Neuronal stem cell (in vitro differentiated cells): ENCODE measurements at regions not wholly inside any gene's neighbourhood (a gene's known extent, or its start where the extent isn't known, plus 50 kb on each side); places are given as distances from the start of the nearest gene placed in this dataset.

Source experiments
- DNase-seq: peaks from one replicate; pipeline ENCODE4 v3.0.0-alpha.2; 2013; ENCODE audit warnings: low spot score
- H2AFZ ChIP-seq: one replicate; pipeline ENCODE4 v1.6.1; 2013; ENCODE audit warnings: mild to moderate bottlenecking, low read length, inconsistent platforms
- H2AK5ac ChIP-seq: 2 replicates; pipeline ENCODE4 v1.6.1; 2013; ENCODE audit warnings: low read depth, mild to moderate bottlenecking, inconsistent platforms, low read length, moderate library complexity, mixed read lengths
- H2BK120ac ChIP-seq: 2 replicates; pipeline ENCODE4 v1.6.1; 2013; ENCODE audit warnings: low read depth, mild to moderate bottlenecking, inconsistent platforms, low read length, moderate library complexity, mixed read lengths
- H2BK12ac ChIP-seq: one replicate; pipeline ENCODE4 v1.6.1; 2013; ENCODE audit warnings: low read length, inconsistent platforms
- H2BK15ac ChIP-seq: 2 replicates; pipeline ENCODE4 v1.6.1; 2013; ENCODE audit warnings: mild to moderate bottlenecking, low read length, inconsistent platforms, mixed read lengths
- H2BK5ac ChIP-seq: one replicate; pipeline ENCODE4 v1.6.1; 2013; ENCODE audit warnings: inconsistent platforms, mild to moderate bottlenecking, low read length, moderate library complexity
- H3K14ac ChIP-seq: one replicate; pipeline ENCODE4 v1.6.1; 2013; ENCODE audit warnings: low read length, inconsistent platforms
- H3K18ac ChIP-seq: 2 replicates; pipeline ENCODE4 v1.6.1; 2013; ENCODE audit warnings: low read length, inconsistent platforms
- H3K23ac ChIP-seq: 2 replicates; pipeline ENCODE4 v1.6.1; 2013; ENCODE audit warnings: low read depth, mild to moderate bottlenecking, mixed read lengths, low read length, inconsistent platforms; ENCODE audit not compliant: poor library complexity
- H3K27ac ChIP-seq: replicated peaks from 3 replicates; pipeline ENCODE4 v1.5.1; 2013; ENCODE audit warnings: low read length, inconsistent platforms
- H3K27me3 ChIP-seq, 3 experiments: 2 replicates each; pipeline ENCODE4 v1.6.1; 2013; ENCODE audit warnings: low read length in 3 of 3, mild to moderate bottlenecking in 2 of 3, inconsistent platforms in 1 of 3, low read depth in 1 of 3, mixed read lengths in 1 of 3, moderate library complexity in 1 of 3; ENCODE audit not compliant: control insufficient read depth in 3 of 3, insufficient read depth in 3 of 3
- H3K36me3 ChIP-seq, 2 donors: replicated peaks in 1 of 2; 2 replicates each; pipeline ENCODE4 v1.6.1; 2013; ENCODE audit warnings: low read length in 2 of 2; ENCODE audit not compliant: control insufficient read depth in 2 of 2, insufficient read depth in 2 of 2
- H3K4ac ChIP-seq: 2 replicates; pipeline ENCODE4 v1.6.1; 2013; ENCODE audit warnings: inconsistent platforms, mild to moderate bottlenecking, low read length, moderate library complexity
- H3K4me1 ChIP-seq, 2 donors: 1 replicate in 1 of 2; 2 replicates in 1 of 2; pipeline ENCODE4 v1.6.1; 2013; ENCODE audit warnings: low read length in 2 of 2, low read depth in 1 of 2; ENCODE audit not compliant: control insufficient read depth in 2 of 2, insufficient read depth in 1 of 2
- H3K4me2 ChIP-seq: one replicate; pipeline ENCODE4 v1.6.1; 2013; ENCODE audit warnings: mild to moderate bottlenecking, low read length, inconsistent platforms; ENCODE audit not compliant: insufficient read depth, poor library complexity, severe bottlenecking
- H3K4me3 ChIP-seq, 2 donors: 2 replicates each; pipeline ENCODE4 v1.5.1; 2013; ENCODE audit warnings: low read length in 2 of 2, mild to moderate bottlenecking in 2 of 2, inconsistent platforms in 1 of 2, moderate library complexity in 1 of 2
- H3K79me1 ChIP-seq: one replicate; pipeline ENCODE4 v1.6.1; 2013; ENCODE audit warnings: low read depth, mild to moderate bottlenecking, inconsistent platforms, low read length, moderate library complexity
- H3K9ac ChIP-seq: one replicate; pipeline ENCODE4 v1.6.1; 2013; ENCODE audit warnings: mild to moderate bottlenecking, low read depth, low read length, inconsistent platforms; ENCODE audit not compliant: poor library complexity
- H3K9me3 ChIP-seq, 2 donors: replicated peaks in 1 of 2; 2 replicates each; pipeline versions ENCODE3 to v1.6.1; 2013; ENCODE audit warnings: low read length in 2 of 2, mild to moderate bottlenecking in 2 of 2, inconsistent platforms in 1 of 2, low read depth in 1 of 2, mixed read lengths in 1 of 2, moderate library complexity in 1 of 2; ENCODE audit not compliant: control insufficient read depth in 2 of 2, insufficient read depth in 1 of 2
- H4K8ac ChIP-seq: one replicate; pipeline ENCODE4 v1.6.1; 2013; ENCODE audit warnings: low read depth, mild to moderate bottlenecking, inconsistent platforms, low read length, moderate library complexity
- H4K91ac ChIP-seq: one replicate; pipeline ENCODE4 v1.6.1; 2013; ENCODE audit warnings: low read length, low read depth, mild to moderate bottlenecking, inconsistent platforms; ENCODE audit not compliant: poor library complexity
- WGBS, 2 donors: extraction: QIAGEN DNeasy Blood & Tissue Kit; methylation state at CpG; one replicate each; pipeline ENCODE4 v1.1.7; 2013; ENCODE audit warnings: missing lambda C conversion rate in 2 of 2, mixed read lengths in 1 of 2; ENCODE audit not compliant: insufficient read length in 2 of 2, insufficient replicate concordance in 1 of 2; ENCODE audit errors: extremely low coverage in 2 of 2; 5-methylcytosine and 5-hydroxymethylcytosine counted together

- Histone ChIP-seq H3K14ac (no peak overlapping the region), H2AK5ac (peak overlapping the region; percentile 12), H3K4me2 (no peak overlapping the region), H3K4me3 (no peak overlapping the region), H2BK120ac (no peak overlapping the region), H3K27me3 (no peaks in the 10 kb centered on the region), H3K9ac (no peak overlapping the region), H2BK12ac (peak overlapping the region; percentile 27), H2AFZ (no peak overlapping the region), H3K36me3 (no peaks in the 10 kb centered on the region), H3K23ac (no peak overlapping the region), H3K4me1 (peaks cover 17 to 20% of the 10 kb centered on the region in 2 donors), H3K9me3 (peaks cover 5 to 12% of the 10 kb centered on the region in 2 donors), H4K91ac (no peak overlapping the region), H4K8ac (no peak overlapping the region), H3K79me1 (no peaks in the 10 kb centered on the region), H3K18ac (peak overlapping the region; percentile 83), H3K27ac (no peak overlapping the region), H2BK5ac (no peak overlapping the region), H3K4ac (no peak overlapping the region), H2BK15ac (peak overlapping the region; percentile 29)
- DNase-seq: no peak
- no CpG with 5 or more reads among the region's 14 CpGs for WGBS, 2 donors
These were observed 368.9 kb upstream of the SULF2 start for GRCh38 chr20:48154040-48154765.

GRCh38 chr20:48153523-48153922 lies 368.2 kb upstream of the SULF2 start:
- no peaks in the 10 kb centered on the region for H3K36me3 ChIP-seq
- H3K27me3 ChIP-seq: no peaks in the 10 kb centered on the region
- no peak overlapping the region for H3K9ac ChIP-seq
- H3K4me1 ChIP-seq: peaks cover 16 to 20% of the 10 kb centered on the region in 2 donors
- peak overlapping the region; percentile 1 for H2BK5ac ChIP-seq
- H3K4me3 ChIP-seq: no peak overlapping the region
- H3K79me1 ChIP-seq: no peaks in the 10 kb centered on the region
- H3K23ac ChIP-seq: no peak overlapping the region
- no peak overlapping the region for H3K27ac ChIP-seq
- no peak overlapping the region for H3K4ac ChIP-seq
- WGBS, 2 donors: no CpG with 5 or more reads among the region's 3 CpGs
- no peak overlapping the region for H4K91ac ChIP-seq
- no peak overlapping the region for H4K8ac ChIP-seq
- H2AK5ac ChIP-seq: no peak overlapping the region
- H2BK12ac ChIP-seq: no peak overlapping the region
- no peak overlapping the region for H3K14ac ChIP-seq
- peaks cover 5 to 12% of the 10 kb centered on the region in 2 donors for H3K9me3 ChIP-seq
- no peak for DNase-seq
- H2BK120ac ChIP-seq: no peak overlapping the region
- no peak overlapping the region for H3K18ac ChIP-seq
- no peak overlapping the region for H2BK15ac ChIP-seq
- H3K4me2 ChIP-seq: no peak overlapping the region
- H2AFZ ChIP-seq: no peak overlapping the region

- Histone ChIP-seq H3K14ac (no peak overlapping the region), H4K91ac (no peak overlapping the region), H2BK12ac (no peak overlapping the region), H2AK5ac (no peak overlapping the region), H3K4me2 (no peak overlapping the region), H3K9ac (no peak overlapping the region), H4K8ac (no peak overlapping the region), H3K4me1 (peaks cover 16 to 20% of the 10 kb centered on the region in 2 donors), H2BK15ac (no peak overlapping the region), H3K79me1 (no peaks in the 10 kb centered on the region), H3K23ac (no peak overlapping the region), H3K18ac (peak overlapping the region; percentile 8), H3K4me3 (peak overlapping the region in 1 of 2 donors; percentile 8), H2BK120ac (no peak overlapping the region), H2AFZ (no peak overlapping the region), H2BK5ac (peak overlapping the region; percentile 1), H3K27ac (no peak overlapping the region), H3K27me3 (no peaks in the 10 kb centered on the region), H3K4ac (no peak overlapping the region), H3K9me3 (peaks cover 5 to 12% of the 10 kb centered on the region in 2 donors), H3K36me3 (no peaks in the 10 kb centered on the region)
- WGBS, 2 donors: no CpG with 5 or more reads among the region's 10 CpGs
- DNase-seq: no peak
These were observed 367.8 kb upstream of the SULF2 start for GRCh38 chr20:48153103-48153502.

GRCh38 chr20:48150568-48150967 lies 365.3 kb upstream of the SULF2 start:
- Histone ChIP-seq H3K27ac (no peak overlapping the region), H3K4me2 (no peak overlapping the region)

More at GRCh38 chr20:48150568-48150967, 365.3 kb upstream of the SULF2 start:
- H2AFZ ChIP-seq: no peak overlapping the region
- H4K91ac ChIP-seq: no peak overlapping the region
- H3K9me3 ChIP-seq: no peaks in the 10 kb centered on the region
- peak overlapping the region; percentile 87 for H3K18ac ChIP-seq
- no peak overlapping the region for H3K14ac ChIP-seq
- no peak overlapping the region for H3K23ac ChIP-seq
- H3K4ac ChIP-seq: no peak overlapping the region
- no peaks in the 10 kb centered on the region for H3K36me3 ChIP-seq
- H3K4me3 ChIP-seq: no peak overlapping the region
- DNase-seq: no peak
- peak overlapping the region; percentile 27 for H2BK15ac ChIP-seq
- H2BK5ac ChIP-seq: peak overlapping the region; percentile 13
- no peak overlapping the region for H2AK5ac ChIP-seq
- no peak overlapping the region for H3K9ac ChIP-seq
- no peak overlapping the region for H2BK12ac ChIP-seq
- no peaks in the 10 kb centered on the region for H3K79me1 ChIP-seq
- no peak overlapping the region for H4K8ac ChIP-seq
- no peak overlapping the region for H2BK120ac ChIP-seq
- WGBS, 2 donors: no CpG with 5 or more reads among the region's 7 CpGs
- no peaks in the 10 kb centered on the region for H3K27me3 ChIP-seq
- H3K4me1 ChIP-seq: peaks cover 16 to 20% of the 10 kb centered on the region in 2 donors
